HepG2 (cell line): ENCODE measurements at regions not wholly inside any gene's neighbourhood (a gene's known extent, or its start where the extent isn't known, plus 50 kb on each side); places are given as distances from the start of the nearest gene placed in this dataset.

Experiments used
- ATAC-seq: fragments of 200-7000 bp; cut with Tn5 transposase; 3 replicates; pipeline ENCODE4 v1.9.1; 2020; ENCODE audit warnings: mild to moderate bottlenecking, moderate library complexity
- BruUV-seq: library from RNA; stranded (reverse); fragments of 400-500 nt; replicated peaks from 2 replicates; lab custom pipeline; 2021; lab: Mats Ljungman, UMichigan
- CTCF ChIA-PET: fragments of 300-600 bp; formaldehyde crosslinking; extraction: SDS; loops from one replicate; lab custom pipeline; 2021; ENCODE audit warnings: low total read pairs, inconsistent platforms, low intra/inter-chr PET ratio; lab: Yijun Ruan, JAX
- POLR2A ChIA-PET: fragments of 350-600 bp; sonication (Branson Sonifier 250); formaldehyde crosslinking; loops from one replicate; lab custom pipeline; 2020; ENCODE audit warnings: antibody characterized with exemption, inconsistent platforms; lab: Yijun Ruan, JAX
- DNase-seq: peaks from one replicate; pipeline ENCODE4 v3.0.0-alpha.2; 2015; ENCODE audit warnings: low spot score
- FAIRE-seq: peaks from 3 replicates; lab custom pipeline; 2011; peaks lifted over from hg19 to GRCh38; lab: Jason Lieb, UNC
- H2AFZ ChIP-seq: one replicate; pipeline ENCODE4 v1.6.1; 2011; ENCODE audit warnings: low read length, inconsistent platforms
- H3K27ac ChIP-seq: fragments of 300-600 bp; 3 replicates; pipeline ENCODE4 v1.8.0; 2011; ENCODE audit warnings: mixed run types, mild to moderate bottlenecking, mixed read lengths, low read length, inconsistent platforms; ENCODE audit not compliant: insufficient read depth; ENCODE audit errors: extremely low read length
- H3K27me3 ChIP-seq, 2 experiments: fragments of 200-600 bp in 1 of 2; 2 replicates in 1 of 2; 3 replicates in 1 of 2; pipeline versions ENCODE4 v1.6.0 to v1.8.0; 2011; ENCODE audit warnings: low read length in 2 of 2, mild to moderate bottlenecking in 2 of 2, moderate library complexity in 2 of 2, inconsistent platforms in 1 of 2; ENCODE audit not compliant: insufficient read depth in 2 of 2, control insufficient read depth in 1 of 2
- H3K36me3 ChIP-seq, 2 experiments: fragments of 200-600 bp in 1 of 2; replicated peaks in 1 of 2; 2 replicates in 1 of 2; 3 replicates in 1 of 2; pipeline versions ENCODE4 v1.5.1 to v1.8.0; 2011; ENCODE audit warnings: low read length in 2 of 2, inconsistent platforms in 1 of 2; ENCODE audit not compliant: insufficient read depth in 2 of 2, control insufficient read depth in 1 of 2
- H3K4me1 ChIP-seq: 2 replicates; pipeline ENCODE4 v1.5.1; 2012; ENCODE audit warnings: low read length, inconsistent platforms; ENCODE audit not compliant: insufficient read depth
- H3K4me2 ChIP-seq: 2 replicates; pipeline ENCODE4 v1.6.0; 2011; ENCODE audit warnings: low read depth, low read length, inconsistent platforms
- H3K4me3 ChIP-seq, 3 experiments: fragments of 200-600 bp in 1 of 3; sonication (generic), shearing (Covaris generic) in 1 of 3; replicated peaks in 1 of 3; 2 replicates each; pipeline ENCODE4 v1.5.1; 2011 to 2016; ENCODE audit warnings: low read length in 3 of 3, inconsistent platforms in 2 of 3, low read depth in 2 of 3, mild to moderate bottlenecking in 2 of 3, control low read depth in 1 of 3, mixed read lengths in 1 of 3; ENCODE audit not compliant: insufficient read depth in 1 of 3
- H3K79me2 ChIP-seq: one replicate; pipeline ENCODE4 v1.6.1; 2011; ENCODE audit warnings: low read length, inconsistent platforms; ENCODE audit not compliant: insufficient read depth
- H3K9ac ChIP-seq: 2 replicates; pipeline ENCODE4 v1.6.0; 2011; ENCODE audit warnings: mild to moderate bottlenecking, low read depth, low read length, inconsistent platforms; ENCODE audit not compliant: insufficient read depth
- H3K9me3 ChIP-seq: 2 replicates; pipeline ENCODE4 v1.5.1; 2012; ENCODE audit warnings: mild to moderate bottlenecking, low read length
- H4K20me1 ChIP-seq: 2 replicates; pipeline ENCODE4 v1.6.0; 2011; ENCODE audit warnings: inconsistent platforms, mild to moderate bottlenecking, low read length, moderate library complexity; ENCODE audit not compliant: insufficient read depth
- ATF7-NPFF ChIP-seq: sonication (generic); formaldehyde crosslinking; IDR thresholded peaks from 2 replicates; pipeline ENCODE4 v1.8.1; 2023; ENCODE audit warnings: mild to moderate bottlenecking, low read depth, missing genetic modification reagents, moderate library complexity
- BRCA1 ChIP-seq: sonication (generic); formaldehyde crosslinking; IDR thresholded peaks from 2 replicates; pipeline ENCODE4 v1.4.0; 2020; ENCODE audit warnings: missing genetic modification reagents
- CCAR2 ChIP-seq: fragments of 200-400 bp; formaldehyde crosslinking; optimal IDR thresholded peaks from 2 replicates; pipeline ENCODE3; 2018; ENCODE audit warnings: low read depth, mild to moderate bottlenecking, low read length, moderate library complexity
- CENPT ChIP-seq: sonication (generic); formaldehyde crosslinking; IDR thresholded peaks from 2 replicates; pipeline ENCODE4 v1.8.0; 2022; ENCODE audit warnings: low read depth, mild to moderate bottlenecking, moderate library complexity, missing genetic modification reagents
- CREB1 ChIP-seq, 2 experiments: fragments of 450-650 bp in 1 of 2; IDR thresholded peaks; 2 replicates each; pipeline ENCODE4 v1.6.1; 2016 to 2017; ENCODE audit warnings: control low read depth in 1 of 2, mild to moderate bottlenecking in 1 of 2, missing compliant biosample characterization in 1 of 2, missing genetic modification characterization in 1 of 2
- KMT2B ChIP-seq: IDR thresholded peaks from 2 replicates; pipeline ENCODE4 v1.6.1; 2016; ENCODE audit warnings: missing genetic modification reagents, missing compliant biosample characterization
- MEIS2 ChIP-seq: sonication (generic); formaldehyde crosslinking; IDR thresholded peaks from 2 replicates; pipeline ENCODE4 v1.9.0; 2021; ENCODE audit warnings: mild to moderate bottlenecking, missing genetic modification reagents
- PAF1 ChIP-seq: IDR thresholded peaks from 2 replicates; pipeline ENCODE4 v1.6.1; 2016; ENCODE audit warnings: missing genetic modification reagents, missing compliant biosample characterization
- PLRG1 ChIP-seq: fragments of 450-650 bp; conservative IDR thresholded peaks from 2 replicates; pipeline ENCODE4 v1.6.1; 2016
- ZBTB20 ChIP-seq: sonication (generic); formaldehyde crosslinking; IDR thresholded peaks from 2 replicates; pipeline ENCODE4 v1.8.1; 2023; ENCODE audit warnings: missing genetic modification reagents, low read depth, mild to moderate bottlenecking, borderline replicate concordance
- ZNF282 ChIP-seq: fragments of 450-650 bp; IDR thresholded peaks from 2 replicates; pipeline ENCODE4 v1.6.1; 2018; ENCODE audit not compliant: partially characterized antibody
- ZNF772 ChIP-seq: sonication (generic); formaldehyde crosslinking; IDR thresholded peaks from 2 replicates; pipeline ENCODE4 v1.5.0; 2020; ENCODE audit warnings: mild to moderate bottlenecking, missing genetic modification reagents
- WGBS: methylation state at CpG from one replicate; pipeline ENCODE4 v1.1.6; 2017; ENCODE audit warnings: low lambda C conversion rate; 5-methylcytosine and 5-hydroxymethylcytosine counted together
- in situ Hi-C: cut with HindIII; loops from 2 replicates; pipeline ENCODE4 v1.10.0; 2017; ENCODE audit warnings: low pct_unique_long_range_greater_than_20kb; ENCODE audit not compliant: extremely low pct_ligation_motif_present
- intact Hi-C: fragments of 100-400 bp; cut with micrococcal nuclease; formaldehyde crosslinking; loops from one replicate; pipeline ENCODE4 v1.10.0; 2022; ENCODE audit not compliant: unreplicated experiment
- TF ChIP-seq, protein P1 (sequence below): sonication (generic); formaldehyde crosslinking; IDR thresholded peaks from 2 replicates; pipeline ENCODE4 v1.4.0; 2020; ENCODE audit warnings: mild to moderate bottlenecking, missing genetic modification reagents, borderline replicate concordance
- TF ChIP-seq, protein P2 (sequence below): sonication (generic); formaldehyde crosslinking; IDR thresholded peaks from 2 replicates; pipeline ENCODE4 v1.4.0; 2020; ENCODE audit warnings: missing genetic modification reagents, mild to moderate bottlenecking, borderline replicate concordance
- TF ChIP-seq, protein P3 (sequence below): sonication (generic); formaldehyde crosslinking; IDR thresholded peaks from 2 replicates; pipeline ENCODE4 v1.5.0; 2020; ENCODE audit warnings: mild to moderate bottlenecking, missing genetic modification reagents, borderline replicate concordance

DNA sequence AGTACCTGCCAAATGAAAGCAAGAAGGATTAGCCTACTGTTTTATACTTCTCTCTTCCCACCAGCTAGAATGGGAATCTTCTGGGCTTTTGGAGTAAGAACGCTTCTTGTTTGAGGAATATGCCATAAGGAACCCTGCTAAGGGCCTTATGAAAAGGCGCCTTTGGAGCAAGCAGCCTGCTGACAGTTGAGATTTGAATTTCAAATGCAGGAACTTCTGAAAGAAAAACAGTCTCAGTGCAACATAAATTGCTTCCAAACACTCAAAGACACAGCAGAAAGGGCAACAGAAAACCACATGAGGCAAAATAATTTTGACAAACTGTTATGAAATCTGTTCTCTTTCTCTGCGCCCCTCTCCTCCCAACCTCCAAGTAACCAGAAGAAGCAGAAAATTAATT lies 149.4 kb upstream of the B3GAT2 start:
- Histone ChIP-seq H3K9me3 (no peaks in the 10 kb centered on the region), H3K4me3 (no peak overlapping the region), H4K20me1 (no peaks in the 10 kb centered on the region), H3K36me3 (no peaks in the 10 kb centered on the region), H3K9ac (no peak overlapping the region), H3K27me3 (0 out of 5 replicates have a peak, but pooled peaks cover 0 to 2% of the 10 kb centered on the region in 2 experiments), H3K79me2 (no peaks in the 10 kb centered on the region), H3K4me1 (no peaks in the 10 kb centered on the region), H3K27ac (no peak overlapping the region), H3K4me2 (no peak overlapping the region), H2AFZ (no peak overlapping the region)
- intact Hi-C loops (no loop called here), in situ Hi-C loops (no loop called here)
- POLR2A ChIA-PET: no interaction called here
- CTCF ChIA-PET: no interaction called here
- no peak for TF ChIP-seq ZNF772
- TF ChIP-seq, protein P1, sequence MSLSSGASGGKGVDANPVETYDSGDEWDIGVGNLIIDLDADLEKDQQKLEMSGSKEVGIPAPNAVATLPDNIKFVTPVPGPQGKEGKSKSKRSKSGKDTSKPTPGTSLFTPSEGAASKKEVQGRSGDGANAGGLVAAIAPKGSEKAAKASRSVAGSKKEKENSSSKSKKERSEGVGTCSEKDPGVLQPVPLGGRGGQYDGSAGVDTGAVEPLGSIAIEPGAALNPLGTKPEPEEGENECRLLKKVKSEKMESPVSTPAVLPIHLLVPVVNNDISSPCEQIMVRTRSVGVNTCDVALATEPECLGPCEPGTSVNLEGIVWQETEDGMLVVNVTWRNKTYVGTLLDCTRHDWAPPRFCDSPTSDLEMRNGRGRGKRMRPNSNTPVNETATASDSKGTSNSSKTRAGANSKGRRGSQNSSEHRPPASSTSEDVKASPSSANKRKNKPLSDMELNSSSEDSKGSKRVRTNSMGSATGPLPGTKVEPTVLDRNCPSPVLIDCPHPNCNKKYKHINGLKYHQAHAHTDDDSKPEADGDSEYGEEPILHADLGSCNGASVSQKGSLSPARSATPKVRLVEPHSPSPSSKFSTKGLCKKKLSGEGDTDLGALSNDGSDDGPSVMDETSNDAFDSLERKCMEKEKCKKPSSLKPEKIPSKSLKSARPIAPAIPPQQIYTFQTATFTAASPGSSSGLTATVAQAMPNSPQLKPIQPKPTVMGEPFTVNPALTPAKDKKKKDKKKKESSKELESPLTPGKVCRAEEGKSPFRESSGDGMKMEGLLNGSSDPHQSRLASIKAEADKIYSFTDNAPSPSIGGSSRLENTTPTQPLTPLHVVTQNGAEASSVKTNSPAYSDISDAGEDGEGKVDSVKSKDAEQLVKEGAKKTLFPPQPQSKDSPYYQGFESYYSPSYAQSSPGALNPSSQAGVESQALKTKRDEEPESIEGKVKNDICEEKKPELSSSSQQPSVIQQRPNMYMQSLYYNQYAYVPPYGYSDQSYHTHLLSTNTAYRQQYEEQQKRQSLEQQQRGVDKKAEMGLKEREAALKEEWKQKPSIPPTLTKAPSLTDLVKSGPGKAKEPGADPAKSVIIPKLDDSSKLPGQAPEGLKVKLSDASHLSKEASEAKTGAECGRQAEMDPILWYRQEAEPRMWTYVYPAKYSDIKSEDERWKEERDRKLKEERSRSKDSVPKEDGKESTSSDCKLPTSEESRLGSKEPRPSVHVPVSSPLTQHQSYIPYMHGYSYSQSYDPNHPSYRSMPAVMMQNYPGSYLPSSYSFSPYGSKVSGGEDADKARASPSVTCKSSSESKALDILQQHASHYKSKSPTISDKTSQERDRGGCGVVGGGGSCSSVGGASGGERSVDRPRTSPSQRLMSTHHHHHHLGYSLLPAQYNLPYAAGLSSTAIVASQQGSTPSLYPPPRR (CRISPR knock-in tag): no peak
- TF ChIP-seq BRCA1 (CRISPR knock-in tag): no peak
- TF ChIP-seq PAF1 (CRISPR knock-in tag): no peak
- TF ChIP-seq ZNF282: no peak
- no peak for TF ChIP-seq KMT2B
- TF ChIP-seq, protein P2, sequence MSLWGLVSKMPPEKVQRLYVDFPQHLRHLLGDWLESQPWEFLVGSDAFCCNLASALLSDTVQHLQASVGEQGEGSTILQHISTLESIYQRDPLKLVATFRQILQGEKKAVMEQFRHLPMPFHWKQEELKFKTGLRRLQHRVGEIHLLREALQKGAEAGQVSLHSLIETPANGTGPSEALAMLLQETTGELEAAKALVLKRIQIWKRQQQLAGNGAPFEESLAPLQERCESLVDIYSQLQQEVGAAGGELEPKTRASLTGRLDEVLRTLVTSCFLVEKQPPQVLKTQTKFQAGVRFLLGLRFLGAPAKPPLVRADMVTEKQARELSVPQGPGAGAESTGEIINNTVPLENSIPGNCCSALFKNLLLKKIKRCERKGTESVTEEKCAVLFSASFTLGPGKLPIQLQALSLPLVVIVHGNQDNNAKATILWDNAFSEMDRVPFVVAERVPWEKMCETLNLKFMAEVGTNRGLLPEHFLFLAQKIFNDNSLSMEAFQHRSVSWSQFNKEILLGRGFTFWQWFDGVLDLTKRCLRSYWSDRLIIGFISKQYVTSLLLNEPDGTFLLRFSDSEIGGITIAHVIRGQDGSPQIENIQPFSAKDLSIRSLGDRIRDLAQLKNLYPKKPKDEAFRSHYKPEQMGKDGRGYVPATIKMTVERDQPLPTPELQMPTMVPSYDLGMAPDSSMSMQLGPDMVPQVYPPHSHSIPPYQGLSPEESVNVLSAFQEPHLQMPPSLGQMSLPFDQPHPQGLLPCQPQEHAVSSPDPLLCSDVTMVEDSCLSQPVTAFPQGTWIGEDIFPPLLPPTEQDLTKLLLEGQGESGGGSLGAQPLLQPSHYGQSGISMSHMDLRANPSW (CRISPR knock-in tag): no peak
- no peak for TF ChIP-seq CENPT (CRISPR knock-in tag)
- no peak for TF ChIP-seq PLRG1
- TF ChIP-seq ATF7-NPFF (CRISPR knock-in tag): no peak
- TF ChIP-seq ZBTB20 (CRISPR knock-in tag): no peak
- TF ChIP-seq, protein P3, sequence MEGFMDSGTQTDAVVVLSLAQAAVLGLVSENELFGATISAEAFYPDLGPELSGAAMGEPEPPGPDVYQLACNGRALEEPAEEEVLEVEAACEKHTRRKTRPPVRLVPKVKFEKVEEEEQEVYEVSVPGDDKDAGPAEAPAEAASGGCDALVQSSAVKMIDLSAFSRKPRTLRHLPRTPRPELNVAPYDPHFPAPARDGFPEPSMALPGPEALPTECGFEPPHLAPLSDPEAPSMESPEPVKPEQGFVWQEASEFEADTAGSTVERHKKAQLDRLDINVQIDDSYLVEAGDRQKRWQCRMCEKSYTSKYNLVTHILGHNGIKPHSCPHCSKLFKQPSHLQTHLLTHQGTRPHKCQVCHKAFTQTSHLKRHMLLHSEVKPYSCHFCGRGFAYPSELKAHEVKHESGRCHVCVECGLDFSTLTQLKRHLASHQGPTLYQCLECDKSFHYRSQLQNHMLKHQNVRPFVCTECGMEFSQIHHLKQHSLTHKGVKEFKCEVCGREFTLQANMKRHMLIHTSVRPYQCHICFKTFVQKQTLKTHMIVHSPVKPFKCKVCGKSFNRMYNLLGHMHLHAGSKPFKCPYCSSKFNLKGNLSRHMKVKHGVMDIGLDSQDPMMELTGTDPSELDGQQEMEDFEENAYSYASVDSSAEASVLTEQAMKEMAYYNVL: no peak
- TF ChIP-seq CREB1 (IDR thresholded peaks at IDR 0.05): no peak
- TF ChIP-seq CREB1 (CRISPR knock-in tag; IDR thresholded peaks at IDR 0.05): no peak
- TF ChIP-seq CCAR2: no peak
- no peak for TF ChIP-seq MEIS2 (CRISPR knock-in tag)
- no peak for FAIRE-seq
- BruUV-seq: no TSS peak
- no peak for ATAC-seq
- no peak for DNase-seq
- 1% methylated on average over 3 of the region's 3 CpGs for whole genome bisulfite sequencing
